Liver (tissue), 8 donors: ENCODE measurements at regions not wholly inside any gene's neighbourhood (a gene's known extent, or its start where the extent isn't known, plus 50 kb on each side); places are given as distances from the start of the nearest gene placed in this dataset.

Source experiments
- DNase-seq: peaks from one replicate; pipeline ENCODE4 v3.0.0-alpha.2; 2017; ENCODE audit warnings: low spot score
- H3K27ac ChIP-seq, 2 donors: one replicate each; pipeline ENCODE4 v1.7.0; 2013; ENCODE audit warnings: inconsistent platforms in 2 of 2, low read length in 2 of 2, control low read depth in 1 of 2, low read depth in 1 of 2, mild to moderate bottlenecking in 1 of 2
- H3K27me3 ChIP-seq, 4 donors: one replicate each; pipeline versions ENCODE4 v1.6.1 to v1.7.0; 2013; ENCODE audit warnings: low read length in 3 of 4, inconsistent platforms in 1 of 4, mild to moderate bottlenecking in 1 of 4, moderate library complexity in 1 of 4; ENCODE audit not compliant: control insufficient read depth in 4 of 4, insufficient read depth in 4 of 4
- H3K36me3 ChIP-seq, 4 donors: one replicate each; pipeline versions ENCODE4 v1.6.1 to v1.7.0; 2013; ENCODE audit warnings: low read length in 3 of 4, mild to moderate bottlenecking in 3 of 4, low read depth in 1 of 4, moderate library complexity in 1 of 4; ENCODE audit not compliant: control insufficient read depth in 4 of 4, insufficient read depth in 3 of 4
- H3K4me1 ChIP-seq, 4 donors: one replicate each; pipeline versions ENCODE4 v1.6.1 to v1.7.0; 2013; ENCODE audit warnings: low read length in 3 of 4, mild to moderate bottlenecking in 3 of 4, moderate library complexity in 1 of 4; ENCODE audit not compliant: control insufficient read depth in 4 of 4, insufficient read depth in 4 of 4
- H3K4me3 ChIP-seq, 3 donors: one replicate each; pipeline versions ENCODE4 v1.6.1 to v1.7.0; 2013; ENCODE audit warnings: low read length in 3 of 3, control low read depth in 1 of 3, low read depth in 1 of 3, mild to moderate bottlenecking in 1 of 3
- H3K9ac ChIP-seq, 2 donors: one replicate each; pipeline ENCODE4 v1.7.0; 2013; ENCODE audit warnings: low read length in 2 of 2, mild to moderate bottlenecking in 2 of 2, moderate library complexity in 2 of 2, control low read depth in 1 of 2, low read depth in 1 of 2
- H3K9me3 ChIP-seq, 4 donors: one replicate each; pipeline versions ENCODE4 v1.6.1 to v1.7.0; 2013; ENCODE audit warnings: low read length in 3 of 4; ENCODE audit not compliant: control insufficient read depth in 4 of 4
- ATF3 ChIP-seq: IDR thresholded peaks from 2 replicates; pipeline ENCODE4 v1.6.1; 2016; ENCODE audit warnings: antibody characterized with exemption
- CTCF ChIP-seq: fragments of 150-350 bp; IDR thresholded peaks from 2 replicates; pipeline ENCODE4 v1.5.1; 2017; ENCODE audit warnings: improper control_type of control experiment, low read depth, low read length; ENCODE audit not compliant: missing input control
- EGR1 ChIP-seq, 2 donors: IDR thresholded peaks; 2 replicates each; pipeline ENCODE4 v1.6.1; 2016 to 2018; ENCODE audit warnings: antibody characterized with exemption in 2 of 2, low read depth in 2 of 2
- FOXA1 ChIP-seq: IDR thresholded peaks from 2 replicates; pipeline ENCODE4 v1.6.1; 2016; ENCODE audit warnings: antibody characterized with exemption
- FOXA2 ChIP-seq: IDR thresholded peaks from 2 replicates; pipeline ENCODE4 v1.6.1; 2016; ENCODE audit warnings: antibody characterized with exemption
- GABPA ChIP-seq, 2 donors: IDR thresholded peaks in 1 of 2; conservative IDR thresholded peaks in 1 of 2; 2 replicates each; pipeline ENCODE4 v1.6.1; 2016; ENCODE audit warnings: antibody characterized with exemption in 2 of 2, mild to moderate bottlenecking in 1 of 2, moderate library complexity in 1 of 2
- HNF4A ChIP-seq, 2 donors: conservative IDR thresholded peaks; 2 replicates each; pipeline ENCODE4 v1.6.1; 2016; ENCODE audit warnings: antibody characterized with exemption in 2 of 2, mild to moderate bottlenecking in 2 of 2
- HNF4G ChIP-seq: IDR thresholded peaks from 2 replicates; pipeline ENCODE4 v1.6.1; 2016; ENCODE audit warnings: antibody characterized with exemption
- JUND ChIP-seq, 2 donors: IDR thresholded peaks; 2 replicates each; pipeline ENCODE4 v1.6.1; 2016; ENCODE audit warnings: antibody characterized with exemption in 2 of 2
- MAX ChIP-seq: IDR thresholded peaks from 2 replicates; pipeline ENCODE4 v1.6.1; 2016; ENCODE audit warnings: antibody characterized with exemption
- NR2F2 ChIP-seq: IDR thresholded peaks from 2 replicates; pipeline ENCODE4 v1.6.1; 2016; ENCODE audit warnings: antibody characterized with exemption
- RAD21 ChIP-seq, 2 donors: IDR thresholded peaks; 2 replicates each; pipeline ENCODE4 v1.6.1; 2016; ENCODE audit warnings: antibody characterized with exemption in 2 of 2, mild to moderate bottlenecking in 2 of 2
- SP1 ChIP-seq: IDR thresholded peaks from 2 replicates; pipeline ENCODE4 v1.6.1; 2018; ENCODE audit warnings: antibody characterized with exemption, mild to moderate bottlenecking
- WGBS: extraction: QIAGEN DNeasy Blood & Tissue Kit; methylation state at CpG from one replicate; pipeline ENCODE4 v1.1.7; 2013; 5-methylcytosine and 5-hydroxymethylcytosine counted together
- TF ChIP-seq, protein P1 (sequence below): IDR thresholded peaks from 2 replicates; pipeline ENCODE4 v1.6.1; 2016; ENCODE audit warnings: antibody characterized with exemption
- donor health status: healthy.
- donor health status: healthy.
- donor health status: healthy.
- donor health status: healthy.
- donor health status: healthy.

DNA sequence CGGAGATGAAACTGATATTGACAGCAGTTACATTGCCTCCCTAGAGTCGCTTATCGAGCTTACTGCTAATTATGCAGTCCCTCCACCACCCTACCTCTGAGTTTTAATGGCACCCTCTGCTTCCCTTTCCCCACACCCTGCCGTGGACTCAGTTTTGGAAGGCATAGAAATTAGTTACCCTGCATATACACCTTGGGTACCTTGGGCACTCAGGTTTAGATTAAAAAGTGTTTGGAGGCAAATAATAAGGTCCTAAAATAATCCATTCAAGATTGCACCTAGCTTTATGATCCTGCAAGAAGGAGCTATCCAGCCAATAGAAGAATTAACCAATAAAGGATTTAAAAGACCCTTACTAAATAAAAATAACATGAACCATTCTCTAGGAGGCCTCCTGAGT, 117.8 kb upstream of the AGBL1 start:
- H3K36me3 ChIP-seq = no peaks in the 10 kb centered on the region
- WGBS = 69% methylated on average over 4 of the region's 4 CpGs
- TF ChIP-seq HNF4G (no peak), EGR1 (IDR thresholded peaks at IDR 0.05; ENCODE audit: low read depth in 2 of 2) (no peak), ATF3 (no peak), FOXA1 (no peak), MAX (no peak)
- H3K27me3 ChIP-seq = no peaks in the 10 kb centered on the region
- no peaks in the 10 kb centered on the region for H3K9me3 ChIP-seq
- peaks cover 0 to 2% (median 0%) of the 10 kb centered on the region in 4 donors for H3K4me1 ChIP-seq
- no peak overlapping the region for H3K27ac ChIP-seq
- no peak overlapping the region for H3K9ac ChIP-seq
- no peak overlapping the region for H3K4me3 ChIP-seq
- DNase-seq = no peak

DNA sequence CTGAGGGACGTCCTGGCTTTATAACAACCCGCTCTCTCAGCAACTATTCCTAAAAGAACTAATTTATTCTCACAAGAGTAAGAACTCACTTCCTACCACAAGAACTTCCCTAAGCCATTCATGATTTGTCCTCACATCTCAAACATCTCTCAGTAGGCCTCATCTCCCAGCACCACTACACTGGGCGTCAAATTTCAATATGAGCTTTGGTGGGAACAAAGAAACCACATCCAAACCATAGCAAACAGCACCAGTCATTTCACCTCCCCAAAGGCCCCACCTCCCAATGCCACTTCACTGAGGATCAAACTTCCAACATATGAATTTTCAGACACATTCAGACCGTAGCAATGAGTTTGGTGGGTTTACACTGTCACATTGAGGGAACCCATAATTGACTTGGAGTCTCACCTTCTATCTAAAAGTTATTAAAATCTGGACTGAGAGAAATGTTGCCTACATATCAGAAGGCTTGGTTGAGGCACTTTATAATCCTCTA, 116.4 kb upstream of the AGBL1 start:
- peaks cover 0 to 2% (median 0%) of the 10 kb centered on the region in 4 donors for H3K4me1 ChIP-seq
- H3K36me3 ChIP-seq = no peaks in the 10 kb centered on the region
- no peaks in the 10 kb centered on the region for H3K9me3 ChIP-seq
- 78% methylated on average over 4 of the region's 4 CpGs for WGBS
- H3K4me3 ChIP-seq = no peak overlapping the region
- H3K27ac ChIP-seq = no peak overlapping the region
- TF ChIP-seq, protein P1, sequence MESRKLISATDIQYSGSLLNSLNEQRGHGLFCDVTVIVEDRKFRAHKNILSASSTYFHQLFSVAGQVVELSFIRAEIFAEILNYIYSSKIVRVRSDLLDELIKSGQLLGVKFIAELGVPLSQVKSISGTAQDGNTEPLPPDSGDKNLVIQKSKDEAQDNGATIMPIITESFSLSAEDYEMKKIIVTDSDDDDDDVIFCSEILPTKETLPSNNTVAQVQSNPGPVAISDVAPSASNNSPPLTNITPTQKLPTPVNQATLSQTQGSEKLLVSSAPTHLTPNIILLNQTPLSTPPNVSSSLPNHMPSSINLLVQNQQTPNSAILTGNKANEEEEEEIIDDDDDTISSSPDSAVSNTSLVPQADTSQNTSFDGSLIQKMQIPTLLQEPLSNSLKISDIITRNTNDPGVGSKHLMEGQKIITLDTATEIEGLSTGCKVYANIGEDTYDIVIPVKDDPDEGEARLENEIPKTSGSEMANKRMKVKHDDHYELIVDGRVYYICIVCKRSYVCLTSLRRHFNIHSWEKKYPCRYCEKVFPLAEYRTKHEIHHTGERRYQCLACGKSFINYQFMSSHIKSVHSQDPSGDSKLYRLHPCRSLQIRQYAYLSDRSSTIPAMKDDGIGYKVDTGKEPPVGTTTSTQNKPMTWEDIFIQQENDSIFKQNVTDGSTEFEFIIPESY = no peak
- DNase-seq = no peak
- H3K9ac ChIP-seq = no peak overlapping the region
- no peaks in the 10 kb centered on the region for H3K27me3 ChIP-seq

- no peaks in the 10 kb centered on the region for H3K9me3 ChIP-seq
- no peak overlapping the region for H3K9ac ChIP-seq
Measured at GRCh38 chr15:85964471-85964870, 115.2 kb upstream of the AGBL1 start.

GRCh38 chr15:85967553-85967952, 112.1 kb upstream of the AGBL1 start:
- 67% methylated on average over 2 of the region's 2 CpGs for WGBS
- TF ChIP-seq MAX = no peak
- TF ChIP-seq HNF4G = no peak
- TF ChIP-seq FOXA2 = no peak
- TF ChIP-seq JUND (IDR thresholded peaks at IDR 0.05) = no peak
- no peak for TF ChIP-seq HNF4A (conservative IDR thresholded peaks at IDR 0.05)
- no peak for TF ChIP-seq EGR1 (IDR thresholded peaks at IDR 0.05; ENCODE audit: low read depth in 2 of 2)
- TF ChIP-seq FOXA1 = no peak
- TF ChIP-seq, protein P1 = no peak
- TF ChIP-seq SP1 = no peak
- no peak for TF ChIP-seq CTCF
- no peak for TF ChIP-seq NR2F2
- no peak for TF ChIP-seq GABPA (IDR thresholded peaks at IDR 0.05 in 1 of 2, conservative IDR thresholded peaks at IDR 0.05 in 1 of 2)

More at GRCh38 chr15:85964471-85964870, 115.2 kb upstream of the AGBL1 start:
- no peak overlapping the region for H3K27ac ChIP-seq
- 76% methylated on average over 2 of the region's 2 CpGs for WGBS
- no peaks in the 10 kb centered on the region for H3K36me3 ChIP-seq
- H3K4me3 ChIP-seq = no peak overlapping the region
- TF ChIP-seq NR2F2 = no peak
- no peak for TF ChIP-seq JUND (IDR thresholded peaks at IDR 0.05)
- no peak for TF ChIP-seq MAX
- no peak for TF ChIP-seq RAD21 (IDR thresholded peaks at IDR 0.05)
- no peak for TF ChIP-seq HNF4A (conservative IDR thresholded peaks at IDR 0.05)
- TF ChIP-seq ATF3 = no peak
- H3K4me1 ChIP-seq = peaks cover 0 to 2% (median 0%) of the 10 kb centered on the region in 4 donors
- no peaks in the 10 kb centered on the region for H3K27me3 ChIP-seq
- DNase-seq = no peak

More at GRCh38 chr15:85967553-85967952, 112.1 kb upstream of the AGBL1 start:
- peaks cover 0 to 1% (median 0%) of the 10 kb centered on the region in 4 donors for H3K4me1 ChIP-seq
- no peak overlapping the region for H3K9ac ChIP-seq
- H3K36me3 ChIP-seq = no peaks in the 10 kb centered on the region
- H3K9me3 ChIP-seq = no peaks in the 10 kb centered on the region
- no peak for DNase-seq
- H3K4me3 ChIP-seq = no peak overlapping the region
- no peak overlapping the region for H3K27ac ChIP-seq
- H3K27me3 ChIP-seq = no peaks in the 10 kb centered on the region
